ENCODE measurements at regions not wholly inside any gene's neighbourhood (a gene's known extent, or its start where the extent isn't known, plus 50 kb on each side); places are given as distances from the start of the nearest gene placed in this dataset.

DNA sequence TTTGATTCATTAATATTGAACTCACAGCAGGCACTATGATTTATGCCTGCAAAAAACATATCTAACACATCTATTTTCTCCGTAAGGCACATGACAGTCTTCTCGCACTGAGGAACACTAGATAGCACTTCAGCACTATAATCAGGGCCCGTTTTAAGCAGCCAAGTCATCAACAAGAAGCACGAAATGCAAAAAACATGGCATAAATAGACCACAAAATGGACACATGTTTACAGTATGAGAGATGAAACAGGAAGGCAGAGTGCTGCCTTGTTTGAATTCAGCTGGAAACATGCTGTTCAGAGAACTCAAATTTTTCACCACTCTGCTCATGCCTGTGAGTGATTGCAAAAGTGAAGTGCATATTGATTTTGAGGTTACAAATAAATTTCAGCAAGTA, 205.8 kb upstream of the PDGFD start:
- no peak for TF ChIP-seq GATA2 (IDR thresholded peaks at IDR 0.05; ENCODE audit: low read depth, low read length)
- no peak for TF ChIP-seq GATA3 (IDR thresholded peaks at IDR 0.05; ENCODE audit: low read depth, low read length)
